COLO829 (cell line): ENCODE measurements at regions not wholly inside any gene's neighbourhood (a gene's known extent, or its start where the extent isn't known, plus 50 kb on each side); places are given as distances from the start of the nearest gene placed in this dataset.

Source experiments
- DNase-seq: peaks from one replicate; pipeline ENCODE4 v3.0.0; 2012; ENCODE audit warnings: low spot score

DNA sequence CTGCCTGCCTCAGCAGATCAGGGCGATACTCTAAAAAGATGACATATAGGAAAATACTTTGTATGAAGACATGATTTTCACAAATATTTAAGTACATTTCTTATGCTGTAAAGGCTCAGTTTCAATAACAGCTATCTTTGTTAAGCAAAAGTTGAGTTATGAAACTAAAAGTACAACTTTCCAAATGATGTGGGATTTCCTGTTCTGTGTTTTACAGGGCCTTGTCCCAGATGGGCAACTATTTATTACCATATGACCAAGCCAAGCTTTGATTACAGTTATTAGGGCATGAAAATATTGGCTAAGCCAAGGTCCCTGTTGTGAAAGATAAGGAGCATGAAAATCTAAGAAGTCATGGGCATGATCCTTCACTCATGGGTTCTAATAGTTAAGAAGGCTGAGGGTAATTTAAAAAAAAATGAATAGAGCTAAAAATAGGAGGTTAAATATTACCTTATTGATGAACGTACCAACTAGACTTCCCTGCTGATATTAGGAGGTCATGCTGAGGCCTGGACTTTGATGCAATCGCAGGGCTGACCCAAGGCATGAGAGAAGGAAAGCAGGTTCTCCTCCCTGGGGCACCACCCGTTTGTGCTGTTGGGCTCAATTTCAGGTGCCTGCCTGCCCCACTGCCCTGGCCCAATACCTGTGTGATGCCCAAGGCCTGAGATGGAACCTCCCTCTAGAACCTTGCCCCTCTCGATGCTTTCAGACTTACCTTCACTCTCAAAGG, 294.4 kb upstream of the PRDM1 start:
- no peak for DNase-seq

DNA sequence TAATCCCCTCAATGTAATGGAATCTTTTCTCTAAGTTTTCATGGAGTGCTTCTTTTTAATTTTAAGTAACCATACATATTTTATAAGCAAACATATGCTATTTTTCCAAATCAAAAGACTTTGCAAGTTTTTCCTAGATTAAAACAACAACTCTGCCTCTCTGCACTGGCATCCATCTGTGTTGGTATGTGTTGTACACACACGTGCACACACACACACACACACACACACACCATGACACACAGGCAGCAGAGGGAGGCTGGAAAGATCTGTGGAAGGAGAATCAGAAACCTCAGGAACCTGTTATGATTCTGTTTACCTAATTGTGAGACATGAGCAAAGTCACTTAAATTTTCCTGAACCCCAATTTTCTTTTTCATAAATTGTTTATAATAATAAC, 295.0 kb upstream of the PRDM1 start:
- DNase-seq = no peak

GRCh38 chr6:105790635-105791034, 295.5 kb upstream of the PRDM1 start:
- DNase-seq = no peak

GRCh38 chr6:105789935-105790334, 296.2 kb upstream of the PRDM1 start:
- DNase-seq = no peak

- no peak for DNase-seq
Measured at GRCh38 chr6:105787747-105788146, 298.4 kb upstream of the PRDM1 start.

- DNase-seq = no peak
Measured at GRCh38 chr6:105786890-105787655, 299.1 kb upstream of the PRDM1 start.

DNA sequence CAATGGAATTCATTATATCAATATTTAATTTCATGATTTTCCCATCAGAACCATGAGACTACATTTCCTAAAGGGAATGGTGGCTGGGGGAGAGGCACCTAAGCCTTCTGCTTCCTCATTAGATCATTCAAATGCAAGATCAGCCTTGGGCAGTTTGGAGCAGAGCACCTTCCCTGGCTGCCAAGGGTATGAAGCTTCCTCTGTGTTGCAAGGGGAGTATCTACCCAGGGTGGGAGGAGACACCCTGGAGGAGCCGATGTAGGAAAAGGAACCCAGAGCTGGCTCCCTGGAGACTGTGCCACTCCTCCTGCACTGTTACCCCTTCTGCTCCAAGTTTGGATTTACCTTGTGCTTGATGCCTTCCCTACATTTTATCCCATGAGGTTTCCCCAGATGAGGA, 299.7 kb upstream of the PRDM1 start:
- DNase-seq = no peak

- DNase-seq = no peak
Measured at GRCh38 chr6:105785066-105785811, 300.9 kb upstream of the PRDM1 start.

DNA sequence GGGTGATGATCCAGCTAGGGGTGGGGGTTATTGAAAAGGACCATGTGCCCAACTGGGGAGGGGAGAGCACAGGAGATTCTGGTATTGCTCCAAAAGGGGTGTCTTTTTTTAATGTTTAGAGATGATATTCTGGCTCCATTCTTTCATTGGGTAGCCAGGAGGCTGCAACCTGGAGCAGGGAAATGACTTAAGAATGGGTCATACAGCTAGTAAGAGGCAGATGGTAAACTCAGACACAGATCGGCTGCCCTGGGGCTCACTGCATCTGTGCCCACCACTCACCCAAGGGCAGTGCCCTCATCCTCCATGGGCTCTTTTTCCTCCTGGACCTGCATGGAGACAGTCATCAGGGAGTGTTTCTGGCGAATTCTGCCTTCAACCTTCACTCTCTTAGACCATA, 302.0 kb upstream of the PRDM1 start:
- DNase-seq = no peak

- no peak for DNase-seq
Measured at GRCh38 chr6:105783333-105783935, 302.7 kb upstream of the PRDM1 start.

DNA sequence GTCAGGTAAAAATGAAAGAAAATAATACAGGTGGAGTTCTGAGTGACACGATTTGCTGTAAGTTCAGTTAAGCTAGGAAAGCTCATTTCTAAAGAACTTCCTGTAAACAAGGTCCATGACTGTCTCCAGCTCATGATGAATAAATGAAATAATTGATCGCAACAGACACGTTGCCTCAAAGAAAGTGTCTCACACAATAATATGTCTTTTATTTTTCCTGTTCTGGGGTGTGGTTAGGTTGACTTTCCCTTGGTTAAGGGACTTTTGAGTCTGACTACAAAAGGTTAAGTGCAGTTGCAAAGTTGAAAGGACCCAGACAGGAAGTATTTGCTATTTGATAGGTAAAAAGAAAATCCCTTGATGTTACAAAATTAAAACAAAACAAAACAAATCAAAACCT, 304.2 kb upstream of the PRDM1 start:
- no peak for DNase-seq

DNA sequence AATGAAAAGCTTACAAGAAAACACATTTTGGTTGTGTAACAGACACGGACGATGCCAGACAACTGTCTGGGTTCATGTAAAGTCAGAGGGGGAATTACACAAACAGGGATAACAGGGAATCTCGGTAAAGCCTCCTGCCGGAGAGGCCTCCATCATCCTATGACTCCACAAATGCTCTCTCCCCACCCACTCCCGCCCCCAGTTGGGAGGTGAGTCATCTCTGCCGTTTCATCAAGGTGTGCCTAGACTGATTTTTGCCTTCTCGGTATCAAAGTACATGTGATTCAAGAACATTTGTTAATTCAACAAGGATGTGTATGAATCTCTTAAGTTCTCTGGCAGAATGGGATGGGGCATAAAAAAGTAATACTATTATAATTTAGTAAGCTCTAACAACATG, 304.9 kb upstream of the PRDM1 start:
- no peak for DNase-seq

DNA sequence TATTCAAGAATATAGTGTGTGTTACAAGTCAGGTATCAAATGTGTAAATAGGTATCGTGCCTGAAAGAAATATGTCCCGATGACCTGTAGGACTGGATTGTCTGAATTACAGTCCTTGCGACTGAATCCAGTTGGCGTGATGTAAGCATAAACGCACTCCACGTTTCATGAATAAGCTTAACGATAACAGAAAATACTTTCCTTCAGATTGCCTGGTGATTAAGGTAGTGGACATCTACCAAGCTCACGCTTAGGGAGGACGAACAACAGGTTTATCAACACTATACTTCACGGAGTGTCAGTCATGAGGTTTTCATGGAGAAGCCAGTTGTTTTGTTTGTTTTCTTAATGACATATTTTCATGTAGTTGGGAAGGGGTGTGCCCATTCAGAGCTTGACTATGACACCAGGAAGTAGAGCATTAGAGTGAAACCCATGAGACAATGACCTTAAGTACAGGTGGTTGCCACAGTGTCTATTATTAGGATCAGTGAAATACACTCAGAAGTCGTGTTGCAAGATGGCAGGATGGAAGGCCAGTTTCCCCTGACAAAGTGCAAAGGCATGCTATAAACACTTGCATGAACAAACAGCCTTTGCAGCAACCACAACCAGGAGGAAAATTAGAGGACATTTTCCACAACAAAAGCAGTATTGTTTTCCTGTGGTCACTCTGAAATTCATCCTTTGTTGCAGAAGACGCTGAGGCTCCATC, 305.8 kb upstream of the PRDM1 start:
- peak; percentile 36 for DNase-seq

- no peak for DNase-seq
Measured at GRCh38 chr6:105779110-105779509, 307.0 kb upstream of the PRDM1 start.

- no peak for DNase-seq
Measured at GRCh38 chr6:105775095-105775494, 311.0 kb upstream of the PRDM1 start.

DNA sequence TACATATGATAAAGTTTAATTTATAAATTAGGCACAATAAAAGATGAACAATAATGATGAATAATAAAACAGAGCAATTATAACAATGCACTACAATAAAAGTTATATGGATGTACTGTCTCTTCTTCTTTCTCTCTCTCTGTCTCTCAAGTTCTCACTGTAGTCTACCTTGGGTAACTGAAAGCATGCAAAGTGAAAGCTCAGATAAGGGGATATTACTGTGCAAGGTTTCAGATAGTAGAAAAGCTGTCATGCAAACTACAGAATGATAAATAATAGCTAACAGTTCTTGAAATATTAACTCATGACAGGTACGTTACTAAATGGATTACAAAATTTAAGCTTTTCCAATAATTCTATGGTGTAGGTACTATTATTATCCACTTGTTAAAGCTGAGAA, 311.9 kb upstream of the PRDM1 start:
- no peak for DNase-seq

DNA sequence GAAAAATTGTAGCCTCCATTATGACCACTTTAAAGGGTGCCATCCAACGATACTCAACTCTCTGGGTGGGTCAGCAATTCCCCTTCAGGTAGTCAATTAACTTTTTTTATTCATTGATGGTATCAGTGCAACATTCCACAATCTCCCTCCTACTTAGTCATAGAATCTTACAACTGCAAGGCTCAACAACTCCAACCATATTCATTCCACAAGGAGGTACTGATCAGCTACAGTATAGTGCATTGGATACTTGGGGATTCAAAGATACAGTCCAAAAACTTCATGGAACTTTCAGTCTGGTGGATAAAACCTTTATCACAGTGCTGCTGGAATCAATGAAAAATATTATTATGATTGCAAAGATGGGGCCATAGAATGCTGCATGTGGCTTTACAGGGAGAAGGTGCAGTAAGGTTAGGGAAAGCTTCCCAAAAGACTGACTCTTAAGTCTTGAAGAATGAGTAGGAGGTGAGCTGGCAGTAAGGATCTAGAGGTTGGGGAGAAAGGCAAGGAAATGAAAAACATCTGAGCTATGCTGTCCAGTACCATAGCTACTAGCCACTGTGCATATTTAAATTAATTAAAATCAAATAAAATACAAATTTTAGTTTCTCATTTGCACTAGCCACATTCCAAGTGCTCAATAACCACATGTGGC, 314.7 kb upstream of the PRDM1 start:
- DNase-seq = no peak

DNA sequence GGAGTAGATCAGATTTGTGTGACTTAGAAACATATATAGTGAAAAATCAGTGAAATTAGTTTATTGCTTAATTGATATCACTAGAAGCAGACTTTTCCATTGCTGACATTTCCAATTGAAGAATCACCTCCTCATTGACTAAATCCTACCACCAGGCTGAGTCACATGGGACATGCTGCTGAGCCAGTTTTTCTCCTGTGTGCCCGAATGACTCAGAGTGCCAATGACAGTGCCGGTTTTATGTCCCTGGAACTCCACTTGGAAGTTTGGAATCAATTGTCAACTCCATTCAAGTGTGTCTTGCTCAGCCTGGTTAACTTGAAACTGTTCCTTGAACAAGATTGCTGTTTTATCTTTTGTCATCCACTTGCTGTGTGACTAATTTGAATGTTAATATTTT, 316.1 kb upstream of the PRDM1 start:
- DNase-seq = no peak

DNA sequence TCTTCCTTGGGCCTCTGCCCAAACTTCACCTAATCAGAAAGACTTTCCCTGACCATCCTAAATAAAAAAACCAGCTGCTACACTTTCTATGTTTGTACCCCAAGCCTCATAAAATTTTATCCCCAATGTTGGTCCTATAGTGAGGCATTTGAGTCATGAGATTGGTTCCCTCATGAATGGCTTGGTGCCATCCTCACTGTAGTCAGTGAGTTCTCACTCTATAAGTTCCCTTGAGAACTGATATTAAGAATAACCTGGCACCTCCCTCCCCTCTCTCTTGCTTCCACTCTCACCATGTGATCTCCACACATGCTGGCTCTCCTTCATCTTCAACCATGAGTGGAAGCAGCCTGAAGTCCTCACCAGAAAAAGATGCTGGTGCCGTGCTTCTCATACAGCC, 316.9 kb upstream of the PRDM1 start:
- DNase-seq = no peak

GRCh38 chr6:105767541-105767940, 318.6 kb upstream of the PRDM1 start:
- DNase-seq = peak; percentile 29

GRCh38 chr6:105765239-105765638, 320.9 kb upstream of the PRDM1 start:
- no peak for DNase-seq
